GM20431 (cell line): ENCODE measurements at regions not wholly inside any gene's neighbourhood (a gene's known extent, or its start where the extent isn't known, plus 50 kb on each side); places are given as distances from the start of the nearest gene placed in this dataset.

Experiments used
- in situ Hi-C: fragments of 300-500 bp; cut with MseI, MboI; formaldehyde crosslinking; loops from one replicate; pipeline ENCODE4 v1.15.0; 2020; ENCODE audit warnings: low sequenced_read_pairs; ENCODE audit not compliant: unreplicated experiment

- in situ Hi-C loops: no loop called here
Measured at GRCh38 chr7:119329715-119330114, 943.3 kb upstream of the KCND2 start.

- in situ Hi-C loops: no loop called here
Measured at GRCh38 chr7:119335405-119335804, 937.6 kb upstream of the KCND2 start.

- in situ Hi-C loops: no loop called here
Measured at GRCh38 chr7:119341822-119342221, 931.2 kb upstream of the KCND2 start.

GRCh38 chr7:119343289-119343688, 929.7 kb upstream of the KCND2 start:
- in situ Hi-C loops: no loop called here

GRCh38 chr7:119344466-119344865, 928.5 kb upstream of the KCND2 start:
- in situ Hi-C loops: no loop called here

- in situ Hi-C loops: no loop called here
Measured at GRCh38 chr7:119348491-119348890, 924.5 kb upstream of the KCND2 start.

- in situ Hi-C loops: no loop called here
Measured at GRCh38 chr7:119350334-119350733, 922.6 kb upstream of the KCND2 start.

- in situ Hi-C loops: no loop called here
Measured at GRCh38 chr7:119351320-119351719, 921.7 kb upstream of the KCND2 start.

GRCh38 chr7:119374436-119374835, 898.5 kb upstream of the KCND2 start:
- in situ Hi-C loops: no loop called here

GRCh38 chr7:119377861-119378260, 895.1 kb upstream of the KCND2 start:
- in situ Hi-C loops: no loop called here

- in situ Hi-C loops: no loop called here
Measured at GRCh38 chr7:119382726-119383125, 890.2 kb upstream of the KCND2 start.

GRCh38 chr7:119395024-119395423, 878.0 kb upstream of the KCND2 start:
- in situ Hi-C loops: no loop called here

GRCh38 chr7:119397156-119397555, 875.8 kb upstream of the KCND2 start:
- in situ Hi-C loops: no loop called here

- in situ Hi-C loops: no loop called here
Measured at GRCh38 chr7:119408596-119408995, 864.4 kb upstream of the KCND2 start.

GRCh38 chr7:119413314-119413805, 859.6 kb upstream of the KCND2 start:
- in situ Hi-C loops: no loop called here

GRCh38 chr7:119415682-119416081, 857.3 kb upstream of the KCND2 start:
- in situ Hi-C loops: no loop called here

- in situ Hi-C loops: no loop called here
Measured at GRCh38 chr7:119421657-119422056, 851.3 kb upstream of the KCND2 start.

- in situ Hi-C loops: no loop called here
Measured at GRCh38 chr7:119436882-119437281, 836.1 kb upstream of the KCND2 start.

GRCh38 chr7:119438315-119438714, 834.7 kb upstream of the KCND2 start:
- in situ Hi-C loops: no loop called here

GRCh38 chr7:119439192-119439591, 833.8 kb upstream of the KCND2 start:
- in situ Hi-C loops: no loop called here

GRCh38 chr7:119452401-119452800, 820.6 kb upstream of the KCND2 start:
- in situ Hi-C loops: no loop called here

GRCh38 chr7:119465798-119466305, 807.1 kb upstream of the KCND2 start:
- in situ Hi-C loops: no loop called here
